CD14-positive monocyte (primary cell): ENCODE measurements at regions not wholly inside any gene's neighbourhood (a gene's known extent, or its start where the extent isn't known, plus 50 kb on each side); places are given as distances from the start of the nearest gene placed in this dataset.

Source experiments
- DNase-seq, 3 donors: peaks; one replicate each; pipeline ENCODE4 v3.0.0-alpha.2; 2011 to 2022
- H2AFZ ChIP-seq: 2 replicates; pipeline ENCODE4 v1.6.0; 2012; ENCODE audit warnings: mild to moderate bottlenecking, low read depth, low read length, inconsistent platforms; ENCODE audit not compliant: insufficient read depth, poor library complexity, severe bottlenecking
- H3K27ac ChIP-seq, 2 donors: 1 replicate in 1 of 2; 2 replicates in 1 of 2; pipeline ENCODE4 v1.5.1; 2012 to 2013; ENCODE audit warnings: low read length in 2 of 2, control low read depth in 1 of 2, inconsistent platforms in 1 of 2, low read depth in 1 of 2, mild to moderate bottlenecking in 1 of 2
- H3K27me3 ChIP-seq, 2 donors: one replicate each; pipeline versions ENCODE4 v1.6.0 to v1.6.1; 2011 to 2013; ENCODE audit warnings: low read length in 2 of 2; ENCODE audit not compliant: control insufficient read depth in 2 of 2, insufficient read depth in 2 of 2
- H3K36me3 ChIP-seq, 2 donors: replicated peaks in 1 of 2; 1 replicate in 1 of 2; 2 replicates in 1 of 2; pipeline versions ENCODE4 v1.5.1 to v1.6.1; 2012 to 2013; ENCODE audit warnings: low read length in 2 of 2, control low read depth in 1 of 2, inconsistent platforms in 1 of 2, mild to moderate bottlenecking in 1 of 2; ENCODE audit not compliant: insufficient read depth in 2 of 2, control insufficient read depth in 1 of 2
- H3K4me1 ChIP-seq, 2 donors: 1 replicate in 1 of 2; 2 replicates in 1 of 2; pipeline versions ENCODE4 v1.5.1 to v1.6.1; 2012 to 2013; ENCODE audit warnings: low read length in 2 of 2, control low read depth in 1 of 2, inconsistent platforms in 1 of 2, mild to moderate bottlenecking in 1 of 2, moderate library complexity in 1 of 2; ENCODE audit not compliant: insufficient read depth in 2 of 2, control insufficient read depth in 1 of 2
- H3K4me2 ChIP-seq: replicated peaks from 2 replicates; pipeline ENCODE3; 2012; ENCODE audit warnings: low read length, moderate library complexity, mild to moderate bottlenecking; ENCODE audit not compliant: poor library complexity, severe bottlenecking; ENCODE audit errors: extremely low read depth
- H3K4me3 ChIP-seq, 3 experiments: fragments of 200-600 bp in 1 of 3; sonication (generic) in 1 of 3; replicated peaks in 1 of 3; 1 replicate in 2 of 3; 2 replicates in 1 of 3; pipeline ENCODE4 v1.5.1; 2011 to 2013; ENCODE audit warnings: low read length in 3 of 3, mild to moderate bottlenecking in 3 of 3, control low read depth in 2 of 3, low read depth in 2 of 3, inconsistent platforms in 1 of 3, moderate library complexity in 1 of 3
- H3K79me2 ChIP-seq: 2 replicates; pipeline ENCODE4 v1.6.0; 2012; ENCODE audit warnings: mild to moderate bottlenecking, control low read depth, inconsistent platforms, low read length, moderate library complexity; ENCODE audit not compliant: insufficient read depth
- H3K9ac ChIP-seq: 2 replicates; pipeline ENCODE4 v1.6.0; 2017; ENCODE audit warnings: low read length, mild to moderate bottlenecking; ENCODE audit not compliant: insufficient read depth, poor library complexity, severe bottlenecking
- H3K9me3 ChIP-seq, 2 donors: replicated peaks in 1 of 2; 1 replicate in 1 of 2; 2 replicates in 1 of 2; pipeline versions ENCODE4 v1.5.1 to v1.6.1; 2012 to 2013; ENCODE audit warnings: low read length in 2 of 2, control low read depth in 1 of 2; ENCODE audit not compliant: control insufficient read depth in 1 of 2, insufficient read depth in 1 of 2
- H4K20me1 ChIP-seq: 2 replicates; pipeline ENCODE4 v1.6.0; 2012; ENCODE audit warnings: mild to moderate bottlenecking, low read length, control low read depth, moderate library complexity; ENCODE audit not compliant: insufficient read depth
- H3K27ac Mint-ChIP-seq, 7 donors: one replicate each; pipeline ENCODE4 v1.8.0; 2020; ENCODE audit warnings: mild to moderate bottlenecking in 7 of 7, mixed read lengths in 7 of 7, moderate library complexity in 6 of 7, inconsistent platforms in 2 of 7
- H3K27me3 Mint-ChIP-seq, 3 donors: one replicate each; pipeline ENCODE4 v1.8.0; 2021 to 2022; ENCODE audit warnings: low read depth in 3 of 3, mild to moderate bottlenecking in 3 of 3, mixed read lengths in 3 of 3, moderate library complexity in 3 of 3, inconsistent platforms in 1 of 3
- H3K36me3 Mint-ChIP-seq, 2 donors: one replicate each; pipeline ENCODE4 v1.8.0; 2020; ENCODE audit warnings: mixed read lengths in 2 of 2, inconsistent platforms in 1 of 2, mild to moderate bottlenecking in 1 of 2
- H3K4me1 Mint-ChIP-seq: one replicate; pipeline ENCODE4 v1.8.0; 2020; ENCODE audit warnings: mild to moderate bottlenecking, mixed read lengths
- H3K4me3 Mint-ChIP-seq, 2 donors: one replicate each; pipeline ENCODE4 v1.8.0; 2020; ENCODE audit warnings: mild to moderate bottlenecking in 2 of 2, mixed read lengths in 2 of 2, moderate library complexity in 1 of 2
- H3K9me3 Mint-ChIP-seq, 7 donors: one replicate each; pipeline ENCODE4 v1.8.0; 2020 to 2022; ENCODE audit warnings: mixed read lengths in 7 of 7, mild to moderate bottlenecking in 6 of 7, moderate library complexity in 6 of 7, inconsistent platforms in 2 of 7
- CTCF ChIP-seq: fragments of 200-600 bp; IDR thresholded peaks from one replicate; pipeline ENCODE4 v1.8.0; 2022; ENCODE audit warnings: antibody characterized with exemption, mild to moderate bottlenecking
- WGBS: methylation state at CpG from one replicate; pipeline ENCODE4 v1.1.5; 2013; ENCODE audit warnings: missing lambda C conversion rate; ENCODE audit not compliant: insufficient coverage; 5-methylcytosine and 5-hydroxymethylcytosine counted together
- intact Hi-C, 2 donors: fragments of 100-400 bp; cut with micrococcal nuclease; formaldehyde crosslinking; loops; one replicate each; pipeline versions ENCODE4 v1.15.0 to v1.15.1; 2023

GRCh38 chr1:188423073-188423472, 1594.3 kb downstream of the PLA2G4A start:
- TF ChIP-seq CTCF: no peak
- no peak for DNase-seq
- Histone ChIP-seq H3K27me3 (no peaks in the 10 kb centered on the region), H3K9me3 (peaks cover 0 to 13% of the 10 kb centered on the region in 2 donors), H2AFZ (no peak overlapping the region), H3K4me3 (peak overlapping the region in 1 of 3 experiments; percentile 1), H3K27ac (no peak overlapping the region), H3K79me2 (no peaks in the 10 kb centered on the region), H4K20me1 (no peaks in the 10 kb centered on the region), H3K4me1 (no peaks in the 10 kb centered on the region), H3K4me2 (no peak overlapping the region), H3K9ac (no peak overlapping the region), H3K36me3 (no peaks in the 10 kb centered on the region)
- no CpG with 5 or more reads among the region's 1 CpG for WGBS
- H3K4me1 Mint-ChIP-seq: peaks cover 22% of the 10 kb centered on the region
- no peaks in the 10 kb centered on the region for H3K27me3 Mint-ChIP-seq
- intact Hi-C loops: no loop called here
- peak overlapping the region in 1 of 2 donors; percentile 15 for H3K4me3 Mint-ChIP-seq
- H3K27ac Mint-ChIP-seq: no peak overlapping the region
- H3K36me3 Mint-ChIP-seq: no peaks in the 10 kb centered on the region
- peaks cover 8 to 28% (median 18%) of the 10 kb centered on the region in 7 donors for H3K9me3 Mint-ChIP-seq

- H4K20me1 ChIP-seq: no peaks in the 10 kb centered on the region
- Mint-ChIP-seq H3K27ac (no peak overlapping the region), H3K27me3 (no peaks in the 10 kb centered on the region), H3K4me3 (no peak overlapping the region), H3K9me3 (peaks cover 7 to 20% (median 17%) of the 10 kb centered on the region in 7 donors), H3K4me1 (peaks cover 22% of the 10 kb centered on the region), H3K36me3 (no peaks in the 10 kb centered on the region)
- no peak for TF ChIP-seq CTCF
- intact Hi-C loops: no loop called here
- H3K27me3 ChIP-seq: no peaks in the 10 kb centered on the region
- peaks cover 0 to 8% of the 10 kb centered on the region in 2 donors for H3K9me3 ChIP-seq
- no CpG with 5 or more reads among the region's 1 CpG for WGBS
- no peak overlapping the region for H3K4me2 ChIP-seq
- H3K27ac ChIP-seq: no peak overlapping the region
- no peak overlapping the region for H3K9ac ChIP-seq
- no peak overlapping the region for H2AFZ ChIP-seq
- H3K4me3 ChIP-seq: no peak overlapping the region
- H3K36me3 ChIP-seq: no peaks in the 10 kb centered on the region
- no peak for DNase-seq
- H3K79me2 ChIP-seq: no peaks in the 10 kb centered on the region
- no peaks in the 10 kb centered on the region for H3K4me1 ChIP-seq
Measured at GRCh38 chr1:188424176-188424575, 1595.4 kb downstream of the PLA2G4A start.
